H1 (cell line): ENCODE measurements at regions not wholly inside any gene's neighbourhood (a gene's known extent, or its start where the extent isn't known, plus 50 kb on each side); places are given as distances from the start of the nearest gene placed in this dataset.

Experiments
- CTCF ChIA-PET: fragments of 300-600 bp; sonication (Branson Sonifier 250); formaldehyde crosslinking; loops from one replicate; lab custom pipeline; 2021; ENCODE audit not compliant: partially characterized antibody; lab: Charles Lee
- POLR2A ChIA-PET: fragments of 300-600 bp; sonication (Branson Sonifier 250); formaldehyde crosslinking; loops from one replicate; lab custom pipeline; 2021; ENCODE audit warnings: inconsistent platforms; ENCODE audit not compliant: partially characterized antibody; lab: Charles Lee
- DNase-seq, 2 experiments: peaks; one replicate each; pipeline versions ENCODE4 v3.0.0 to v3.0.0-alpha.2; 2010 to 2022; ENCODE audit warnings: low spot score in 2 of 2, low read depth in 1 of 2, mixed read lengths in 1 of 2
- FAIRE-seq: peaks from 2 replicates; lab custom pipeline; 2011; peaks lifted over from hg19 to GRCh38; lab: Jason Lieb, UNC
- H2AFZ ChIP-seq: 2 replicates; pipeline ENCODE4 v1.8.1; 2012; ENCODE audit warnings: low read length, inconsistent platforms
- H2AK5ac ChIP-seq: 2 replicates; pipeline ENCODE4 v1.6.1; 2013; ENCODE audit warnings: low read depth, low read length
- H2BK120ac ChIP-seq: replicated peaks from 2 replicates; pipeline ENCODE3; 2013; ENCODE audit warnings: low read depth, low read length, inconsistent platforms
- H2BK12ac ChIP-seq: 2 replicates; pipeline ENCODE4 v1.6.1; 2013; ENCODE audit warnings: low read depth, low read length
- H2BK15ac ChIP-seq: 2 replicates; pipeline ENCODE4 v1.6.1; 2013; ENCODE audit warnings: low read length
- H2BK20ac ChIP-seq: 2 replicates; pipeline ENCODE4 v1.6.1; 2013; ENCODE audit warnings: low read length
- H2BK5ac ChIP-seq: 2 replicates; pipeline ENCODE4 v1.6.1; 2013; ENCODE audit warnings: low read depth, low read length
- H3K14ac ChIP-seq: 2 replicates; pipeline ENCODE4 v1.6.1; 2013; ENCODE audit warnings: inconsistent platforms; ENCODE audit not compliant: insufficient read length
- H3K18ac ChIP-seq: 2 replicates; pipeline ENCODE4 v1.6.1; 2013; ENCODE audit warnings: low read length; ENCODE audit errors: extremely low read depth
- H3K23ac ChIP-seq: 2 replicates; pipeline ENCODE4 v1.6.1; 2013; ENCODE audit warnings: inconsistent platforms; ENCODE audit not compliant: insufficient read length
- H3K23me2 ChIP-seq: 2 replicates; pipeline ENCODE4 v1.6.1; 2013; ENCODE audit warnings: low read depth, low read length
- H3K27ac ChIP-seq: 2 replicates; pipeline ENCODE4 v1.6.1; 2011; ENCODE audit warnings: low read depth, low read length, inconsistent platforms
- H3K27me3 ChIP-seq, 4 experiments: replicated peaks in 1 of 4; 1 replicate in 1 of 4; 2 replicates in 3 of 4; pipeline versions ENCODE4 v1.6.1 to v1.8.1; 2011 to 2013; ENCODE audit warnings: low read length in 3 of 4, mild to moderate bottlenecking in 3 of 4, inconsistent platforms in 2 of 4, mixed read lengths in 2 of 4, moderate library complexity in 1 of 4; ENCODE audit not compliant: control insufficient read depth in 3 of 4, insufficient read depth in 3 of 4; ENCODE audit errors: extremely low read depth in 1 of 4
- H3K36me3 ChIP-seq, 4 experiments: 2 replicates each; pipeline versions ENCODE4 v1.6.1 to v1.8.1; 2011 to 2013; ENCODE audit warnings: mild to moderate bottlenecking in 4 of 4, low read length in 3 of 4, moderate library complexity in 2 of 4, control low read depth in 1 of 4, inconsistent platforms in 1 of 4; ENCODE audit not compliant: insufficient read depth in 4 of 4, control insufficient read depth in 2 of 4
- H3K4ac ChIP-seq: replicated peaks from 2 replicates; pipeline ENCODE3; 2013; ENCODE audit warnings: low read length, low read depth, mixed read lengths, inconsistent platforms; ENCODE audit not compliant: insufficient read length
- H3K4me1 ChIP-seq, 4 experiments: replicated peaks in 1 of 4; 1 replicate in 1 of 4; 2 replicates in 3 of 4; pipeline versions ENCODE4 v1.6.1 to v1.8.1; 2011 to 2013; ENCODE audit warnings: low read length in 3 of 4, inconsistent platforms in 2 of 4, mixed read lengths in 1 of 4; ENCODE audit not compliant: insufficient read depth in 4 of 4, control insufficient read depth in 3 of 4
- H3K4me2 ChIP-seq, 2 experiments: 2 replicates each; pipeline versions ENCODE4 v1.6.1 to v1.8.1; 2011 to 2013; ENCODE audit warnings: low read depth in 2 of 2, low read length in 2 of 2, control low read depth in 1 of 2, inconsistent platforms in 1 of 2, mild to moderate bottlenecking in 1 of 2; ENCODE audit not compliant: insufficient read depth in 1 of 2
- H3K4me3 ChIP-seq, 4 experiments: fragments of 200-600, 300-600 bp in 1 of 4; sonication (generic), shearing (Covaris generic), sonication (Bioruptor Twin) in 1 of 4; 2 replicates each; pipeline versions ENCODE4 v1.5.1 to v1.8.1; 2011 to 2016; ENCODE audit warnings: low read length in 4 of 4, low read depth in 3 of 4, control low read depth in 2 of 4, inconsistent platforms in 2 of 4, mild to moderate bottlenecking in 2 of 4, mixed read lengths in 1 of 4, moderate library complexity in 1 of 4; ENCODE audit not compliant: insufficient read depth in 2 of 4; ENCODE audit errors: extremely low read depth in 1 of 4
- H3K56ac ChIP-seq: replicated peaks from 2 replicates; pipeline ENCODE3; 2013; ENCODE audit warnings: low read depth, mild to moderate bottlenecking, mixed read lengths, low read length, inconsistent platforms; ENCODE audit not compliant: insufficient read length
- H3K79me1 ChIP-seq: 2 replicates; pipeline ENCODE4 v1.6.1; 2013; ENCODE audit warnings: low read depth, low read length, control low read depth
- H3K79me2 ChIP-seq, 2 experiments: 2 replicates each; pipeline versions ENCODE4 v1.6.1 to v1.8.1; 2012 to 2013; ENCODE audit warnings: low read length in 2 of 2, mild to moderate bottlenecking in 2 of 2, inconsistent platforms in 1 of 2; ENCODE audit not compliant: insufficient read depth in 2 of 2, control insufficient read depth in 1 of 2
- H3K9ac ChIP-seq, 4 experiments: replicated peaks in 1 of 4; 1 replicate in 1 of 4; 2 replicates in 3 of 4; pipeline versions ENCODE4 v1.6.1 to v1.8.1; 2011 to 2013; ENCODE audit warnings: low read depth in 3 of 4, low read length in 3 of 4, control low read depth in 2 of 4, mild to moderate bottlenecking in 2 of 4, moderate library complexity in 2 of 4, inconsistent platforms in 1 of 4; ENCODE audit errors: extremely low read depth in 1 of 4
- H3K9me3 ChIP-seq, 2 experiments: 2 replicates each; pipeline versions ENCODE4 v1.6.1 to v1.8.1; 2012 to 2013; ENCODE audit warnings: mild to moderate bottlenecking in 2 of 2, moderate library complexity in 2 of 2, control low read depth in 1 of 2, inconsistent platforms in 1 of 2, low read depth in 1 of 2, low read length in 1 of 2, mixed read lengths in 1 of 2; ENCODE audit not compliant: insufficient read depth in 2 of 2
- H4K20me1 ChIP-seq, 2 experiments: replicated peaks in 1 of 2; 2 replicates each; pipeline versions ENCODE3 to v1.8.1; 2011 to 2013; ENCODE audit warnings: inconsistent platforms in 2 of 2, low read length in 2 of 2, mild to moderate bottlenecking in 1 of 2; ENCODE audit not compliant: insufficient read depth in 2 of 2, control insufficient read depth in 1 of 2
- H4K5ac ChIP-seq: 2 replicates; pipeline ENCODE4 v1.6.1; 2013; ENCODE audit warnings: low read length, low read depth, mixed read lengths, inconsistent platforms; ENCODE audit not compliant: insufficient read length
- H4K8ac ChIP-seq: 2 replicates; pipeline ENCODE4 v1.8.0; 2013; ENCODE audit warnings: mild to moderate bottlenecking, moderate library complexity, low read length, inconsistent platforms; ENCODE audit not compliant: insufficient read depth; ENCODE audit errors: extremely low read depth
- H4K91ac ChIP-seq: replicated peaks from 2 replicates; pipeline ENCODE3; 2013; ENCODE audit warnings: low read length, mixed read lengths, inconsistent platforms; ENCODE audit not compliant: insufficient read length
- BRCA1 ChIP-seq: IDR thresholded peaks from 2 replicates; pipeline ENCODE4 v1.6.1; 2012; ENCODE audit warnings: low read depth, low read length, improper control_type of control experiment
- CBX8 ChIP-seq: fragments of 300-800, 300-1000 bp; sonication (generic); IDR thresholded peaks from 2 replicates; pipeline ENCODE4 v1.7.1; 2016; ENCODE audit warnings: low read depth, low read length, borderline replicate concordance
- EGR1 ChIP-seq: IDR thresholded peaks from 2 replicates; pipeline ENCODE4 v1.6.1; 2011; ENCODE audit warnings: low read depth, low read length, borderline replicate concordance
- FOSL1 ChIP-seq: IDR thresholded peaks from 2 replicates; pipeline ENCODE4 v1.6.1; 2011; ENCODE audit warnings: mild to moderate bottlenecking, low read depth, low read length, moderate library complexity; ENCODE audit not compliant: insufficient read depth
- MAFK ChIP-seq: IDR thresholded peaks from 2 replicates; pipeline ENCODE4 v1.6.1; 2012; ENCODE audit warnings: low read depth, mild to moderate bottlenecking, improper control_type of control experiment, low read length
- POLR2AphosphoS5 ChIP-seq: IDR thresholded peaks from 2 replicates; pipeline ENCODE4 v1.6.1; 2011; ENCODE audit warnings: low read depth, low read length

DNA sequence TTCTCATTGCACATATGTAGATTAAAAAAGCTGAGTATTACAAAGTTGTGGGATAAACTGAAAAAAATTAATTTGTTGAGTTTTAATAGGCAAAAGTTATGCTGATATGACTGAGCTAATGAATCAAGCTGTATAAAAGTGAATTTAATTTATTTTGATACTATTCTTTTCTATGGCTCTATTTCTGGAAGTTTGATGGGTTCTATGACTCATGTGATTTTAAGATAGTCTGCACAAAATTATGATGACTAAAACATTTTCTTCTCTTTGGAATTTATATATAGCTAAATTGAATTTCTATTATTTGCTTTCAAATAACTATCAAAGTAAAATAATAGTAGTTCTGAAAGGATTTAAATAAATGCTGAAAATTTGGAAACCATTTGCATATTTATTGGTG lies 71.0 kb upstream of the MMADHC start:
- no peak overlapping the region for H2BK20ac ChIP-seq
- no peak overlapping the region for H3K9ac ChIP-seq
- H3K79me2 ChIP-seq, result no peaks in the 10 kb centered on the region
- no peak overlapping the region for H3K27ac ChIP-seq
- no peak overlapping the region for H3K4me2 ChIP-seq
- no peak overlapping the region for H3K4me3 ChIP-seq
- no peak overlapping the region for H4K91ac ChIP-seq
- ChIA-PET CTCF (interaction anchor here (1.2 kb wide), 1 partner anchor 50 kb away, joined by 3 read pairs; no protein-coding TSS in a partner anchor), POLR2A (no interaction called here)
- H4K8ac ChIP-seq, result no peak overlapping the region
- no peak overlapping the region for H2BK5ac ChIP-seq
- H3K14ac ChIP-seq, result no peak overlapping the region
- no peak overlapping the region for H3K56ac ChIP-seq
- no peak for FAIRE-seq
- no peak overlapping the region for H3K18ac ChIP-seq
- H2AK5ac ChIP-seq, result no peak overlapping the region
- no peaks in the 10 kb centered on the region for H3K27me3 ChIP-seq
- H3K9me3 ChIP-seq, result no peaks in the 10 kb centered on the region
- H4K20me1 ChIP-seq, result no peaks in the 10 kb centered on the region
- H3K4ac ChIP-seq, result no peak overlapping the region
- no peak overlapping the region for H2BK15ac ChIP-seq
- DNase-seq, result no peak
- H2BK12ac ChIP-seq, result no peak overlapping the region
- H3K23ac ChIP-seq, result no peak overlapping the region
- TF ChIP-seq BRCA1 (no peak), POLR2AphosphoS5 (no peak), FOSL1 (no peak), CBX8 (no peak), MAFK (no peak), EGR1 (no peak)
- no peaks in the 10 kb centered on the region for H3K4me1 ChIP-seq
- H2AFZ ChIP-seq, result no peak overlapping the region
- no peak overlapping the region for H2BK120ac ChIP-seq
- no peaks in the 10 kb centered on the region for H3K36me3 ChIP-seq
- H3K23me2 ChIP-seq, result no peaks in the 10 kb centered on the region
- H4K5ac ChIP-seq, result no peak overlapping the region
- H3K79me1 ChIP-seq, result no peaks in the 10 kb centered on the region
